Gastroesophageal sphincter (tissue), 4 donors: ENCODE measurements at regions not wholly inside any gene's neighbourhood (a gene's known extent, or its start where the extent isn't known, plus 50 kb on each side); places are given as distances from the start of the nearest gene placed in this dataset.

Experiments used
- ATAC-seq: fragments of 150-250 bp; one replicate; pipeline ENCODE4 v1.9.1; 2016; ENCODE audit warnings: mild to moderate bottlenecking, moderate library complexity
- H3K27ac ChIP-seq, 4 donors: fragments of 200-600 bp; sonication (generic) in 3 of 4; 1 replicate in 3 of 4; 2 replicates in 1 of 4; pipeline ENCODE4 v1.5.1; 2016 to 2019
- H3K27me3 ChIP-seq: fragments of 200-600 bp; sonication (generic); one replicate; pipeline ENCODE4 v1.5.1; 2019
- H3K36me3 ChIP-seq, 2 donors: fragments of 200-600 bp; sonication (generic); one replicate each; pipeline ENCODE4 v1.5.1; 2019; ENCODE audit warnings: control low read depth in 1 of 2
- H3K4me1 ChIP-seq, 3 donors: fragments of 200-600 bp; sonication (generic); 1 replicate in 2 of 3; 2 replicates in 1 of 3; pipeline ENCODE4 v1.5.1; 2016 to 2019; ENCODE audit warnings: control low read depth in 2 of 3
- H3K4me3 ChIP-seq, 2 donors: fragments of 200-600 bp; sonication (generic); one replicate each; pipeline ENCODE4 v1.5.1; 2019; ENCODE audit warnings: mild to moderate bottlenecking in 1 of 2, moderate library complexity in 1 of 2
- H3K9me3 ChIP-seq, 3 donors: fragments of 200-600 bp; sonication (generic); one replicate each; pipeline ENCODE4 v1.5.1; 2017 to 2019; ENCODE audit warnings: control low read depth in 2 of 3
- CTCF ChIP-seq, 4 experiments: fragments of 200-600 bp in 2 of 4; fragments of 450-650 bp in 2 of 4; sonication (generic) in 1 of 4; IDR thresholded peaks; one replicate each; pipeline ENCODE4 v1.5.1; 2017 to 2019; ENCODE audit warnings: antibody characterized with exemption in 4 of 4, mild to moderate bottlenecking in 2 of 4, moderate library complexity in 2 of 4
- EP300 ChIP-seq: sonication (generic); formaldehyde crosslinking; IDR thresholded peaks from one replicate; pipeline ENCODE4 v1.6.1; 2017; ENCODE audit warnings: antibody characterized with exemption, mild to moderate bottlenecking
- POLR2A ChIP-seq, 2 donors: fragments of 450-650 bp; IDR thresholded peaks; one replicate each; pipeline ENCODE4 v1.6.1; 2017; ENCODE audit warnings: antibody characterized with exemption in 2 of 2, mild to moderate bottlenecking in 2 of 2, moderate library complexity in 1 of 2
- POLR2AphosphoS5 ChIP-seq: sonication (generic); formaldehyde crosslinking; IDR thresholded peaks from one replicate; pipeline ENCODE4 v1.6.1; 2017; ENCODE audit warnings: antibody characterized with exemption
- WGBS, 2 donors: methylation state at CpG; one replicate each; pipeline ENCODE4 v1.1.5; 2018; ENCODE audit warnings: low coverage in 1 of 2; 5-methylcytosine and 5-hydroxymethylcytosine counted together

- no peak overlapping the region for H3K4me3 ChIP-seq
- 40 to 55% methylated on average over 1 of the region's 1 CpG for WGBS, 2 donors
- no peaks in the 10 kb centered on the region for H3K4me1 ChIP-seq
- TF ChIP-seq POLR2AphosphoS5 (no peak), EP300 (no peak), CTCF (IDR thresholded peaks at IDR 0.05) (no peak), POLR2A (IDR thresholded peaks at IDR 0.05) (no peak)
- no peak for ATAC-seq
- H3K27ac ChIP-seq = no peak overlapping the region
- no peaks in the 10 kb centered on the region for H3K9me3 ChIP-seq
- H3K36me3 ChIP-seq = no peaks in the 10 kb centered on the region
- H3K27me3 ChIP-seq = no peaks in the 10 kb centered on the region
Measured at GRCh38 chr17:12386225-12386624, 279.5 kb upstream of the MYOCD start.

- Histone ChIP-seq H3K36me3 (no peaks in the 10 kb centered on the region), H3K4me3 (no peak overlapping the region), H3K27ac (no peak overlapping the region), H3K4me1 (no peaks in the 10 kb centered on the region), H3K9me3 (no peaks in the 10 kb centered on the region), H3K27me3 (no peaks in the 10 kb centered on the region)
- TF ChIP-seq POLR2AphosphoS5 (no peak), POLR2A (IDR thresholded peaks at IDR 0.05) (no peak), CTCF (IDR thresholded peaks at IDR 0.05) (no peak), EP300 (no peak)
- WGBS, 2 donors = 47 to 63% methylated on average over 3 of the region's 3 CpGs
- no peak for ATAC-seq
Measured at GRCh38 chr17:12388226-12388625, 277.5 kb upstream of the MYOCD start.

- Histone ChIP-seq H3K27me3 (no peaks in the 10 kb centered on the region), H3K36me3 (no peaks in the 10 kb centered on the region), H3K4me3 (no peak overlapping the region), H3K4me1 (no peaks in the 10 kb centered on the region), H3K9me3 (no peaks in the 10 kb centered on the region), H3K27ac (no peak overlapping the region)
- no peak for ATAC-seq
- WGBS, 2 donors = 90 to 93% methylated on average over 2 of the region's 2 CpGs
- no peak for TF ChIP-seq EP300
- no peak for TF ChIP-seq POLR2A (IDR thresholded peaks at IDR 0.05)
- no peak for TF ChIP-seq CTCF (IDR thresholded peaks at IDR 0.05)
- TF ChIP-seq POLR2AphosphoS5 = no peak
Measured at GRCh38 chr17:12389421-12389820, 276.3 kb upstream of the MYOCD start.

GRCh38 chr17:12390631-12391030 is 275.1 kb upstream of the MYOCD start:
- H3K27ac ChIP-seq = no peak overlapping the region
- 65 to 84% methylated on average over 4 of the region's 4 CpGs for WGBS, 2 donors

More at GRCh38 chr17:12390631-12391030, 275.1 kb upstream of the MYOCD start:
- ATAC-seq = no peak
- Histone ChIP-seq H3K27me3 (no peaks in the 10 kb centered on the region), H3K36me3 (no peaks in the 10 kb centered on the region), H3K9me3 (no peaks in the 10 kb centered on the region), H3K4me1 (no peaks in the 10 kb centered on the region), H3K4me3 (no peak overlapping the region)
- no peak for TF ChIP-seq CTCF (IDR thresholded peaks at IDR 0.05)
- TF ChIP-seq POLR2A (IDR thresholded peaks at IDR 0.05) = no peak
- TF ChIP-seq POLR2AphosphoS5 = no peak
- TF ChIP-seq EP300 = no peak
